ENCODE measurements at regions not wholly inside any gene's neighbourhood (a gene's known extent, or its start where the extent isn't known, plus 50 kb on each side); places are given as distances from the start of the nearest gene placed in this dataset.
"Not testable (repeated sequence)": the region's sequence is repeated elsewhere in the genome, so short reads cannot be mapped to it uniquely, and the experiment has no call there.

DNA sequence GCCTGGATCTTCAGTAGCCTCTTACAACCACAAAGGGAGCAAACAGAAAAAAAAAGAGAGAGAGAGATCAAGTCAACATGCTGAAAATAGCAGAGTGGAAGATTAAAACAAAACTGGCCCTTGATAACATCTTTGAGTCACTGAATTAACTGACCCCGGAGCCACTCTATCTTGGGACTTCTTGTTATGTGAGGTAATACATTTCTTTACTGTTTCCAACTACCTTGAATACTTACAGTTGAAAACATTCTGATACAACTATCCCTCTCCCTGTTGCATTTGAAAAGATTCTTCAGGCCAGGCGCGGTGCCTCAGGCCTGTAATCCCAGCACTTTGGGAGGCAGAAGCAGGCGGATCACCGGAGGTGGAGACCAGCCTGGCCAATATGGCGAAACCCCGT lies 208.1 kb downstream of the MEMO1 start:
- no peaks in the 10 kb centered on the region for H3K9me3 ChIP-seq
- CTCF ChIA-PET = interaction anchor here (0.6 kb wide), 2 partner anchors 65 to 355 kb away, joined by 4 read pairs; no protein-coding TSS in a partner anchor
- POLR2A ChIA-PET = no interaction called here
- 84% methylated on average over 7 of the region's 7 CpGs for WGBS (ENCODE audit: missing lambda C conversion rate)
- no peaks in the 10 kb centered on the region for H3K4me1 ChIP-seq
- ATAC-seq (no peak), DNase-seq (ENCODE audit: low read depth in 1 of 2, low spot score in 1 of 2) (no peak), FAIRE-seq (no peak)
- H3K4me2 ChIP-seq = no peak overlapping the region
- TF ChIP-seq, protein P1, sequence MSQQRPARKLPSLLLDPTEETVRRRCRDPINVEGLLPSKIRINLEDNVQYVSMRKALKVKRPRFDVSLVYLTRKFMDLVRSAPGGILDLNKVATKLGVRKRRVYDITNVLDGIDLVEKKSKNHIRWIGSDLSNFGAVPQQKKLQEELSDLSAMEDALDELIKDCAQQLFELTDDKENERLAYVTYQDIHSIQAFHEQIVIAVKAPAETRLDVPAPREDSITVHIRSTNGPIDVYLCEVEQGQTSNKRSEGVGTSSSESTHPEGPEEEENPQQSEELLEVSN (IDR thresholded peaks at IDR 0.05; ENCODE audit: borderline replicate concordance, low read depth) = no peak
- TF ChIP-seq, protein P2, sequence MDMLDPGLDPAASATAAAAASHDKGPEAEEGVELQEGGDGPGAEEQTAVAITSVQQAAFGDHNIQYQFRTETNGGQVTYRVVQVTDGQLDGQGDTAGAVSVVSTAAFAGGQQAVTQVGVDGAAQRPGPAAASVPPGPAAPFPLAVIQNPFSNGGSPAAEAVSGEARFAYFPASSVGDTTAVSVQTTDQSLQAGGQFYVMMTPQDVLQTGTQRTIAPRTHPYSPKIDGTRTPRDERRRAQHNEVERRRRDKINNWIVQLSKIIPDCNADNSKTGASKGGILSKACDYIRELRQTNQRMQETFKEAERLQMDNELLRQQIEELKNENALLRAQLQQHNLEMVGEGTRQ (IDR thresholded peaks at IDR 0.05) = no peak
- TF ChIP-seq RAD21 (conservative IDR thresholded peaks at IDR 0.05 in 1 of 2, IDR thresholded peaks at IDR 0.05 in 1 of 2) (no peak), RARB (CRISPR knock-in tag; IDR thresholded peaks at IDR 0.05) (no peak), FOSL2 (IDR thresholded peaks at IDR 0.05) (no peak), FOSL2 (CRISPR knock-in tag; IDR thresholded peaks at IDR 0.05) (no peak), ZSCAN20 (CRISPR knock-in tag; IDR thresholded peaks at IDR 0.05) (no peak), HOXA7 (CRISPR knock-in tag; IDR thresholded peaks at IDR 0.05) (no peak), JUNB (IDR thresholded peaks at IDR 0.05) (no peak), RFX5 (IDR thresholded peaks at IDR 0.05) (no peak), MAFK (IDR thresholded peaks at IDR 0.05; ENCODE audit: partially characterized antibody) (no peak), RCOR1 (IDR thresholded peaks at IDR 0.05; ENCODE audit: low read depth, low read length) (no peak)
- TF ChIP-seq, protein P3, sequence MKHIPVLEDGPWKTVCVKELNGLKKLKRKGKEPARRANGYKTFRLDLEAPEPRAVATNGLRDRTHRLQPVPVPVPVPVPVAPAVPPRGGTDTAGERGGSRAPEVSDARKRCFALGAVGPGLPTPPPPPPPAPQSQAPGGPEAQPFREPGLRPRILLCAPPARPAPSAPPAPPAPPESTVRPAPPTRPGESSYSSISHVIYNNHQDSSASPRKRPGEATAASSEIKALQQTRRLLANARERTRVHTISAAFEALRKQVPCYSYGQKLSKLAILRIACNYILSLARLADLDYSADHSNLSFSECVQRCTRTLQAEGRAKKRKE (CRISPR knock-in tag; IDR thresholded peaks at IDR 0.05; ENCODE audit: low read depth) = no peak
- TF ChIP-seq, protein P4, sequence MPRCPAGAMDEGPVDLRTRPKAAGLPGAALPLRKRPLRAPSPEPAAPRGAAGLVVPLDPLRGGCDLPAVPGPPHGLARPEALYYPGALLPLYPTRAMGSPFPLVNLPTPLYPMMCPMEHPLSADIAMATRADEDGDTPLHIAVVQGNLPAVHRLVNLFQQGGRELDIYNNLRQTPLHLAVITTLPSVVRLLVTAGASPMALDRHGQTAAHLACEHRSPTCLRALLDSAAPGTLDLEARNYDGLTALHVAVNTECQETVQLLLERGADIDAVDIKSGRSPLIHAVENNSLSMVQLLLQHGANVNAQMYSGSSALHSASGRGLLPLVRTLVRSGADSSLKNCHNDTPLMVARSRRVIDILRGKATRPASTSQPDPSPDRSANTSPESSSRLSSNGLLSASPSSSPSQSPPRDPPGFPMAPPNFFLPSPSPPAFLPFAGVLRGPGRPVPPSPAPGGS (IDR thresholded peaks at IDR 0.05) = no peak
- TF ChIP-seq, protein P5, sequence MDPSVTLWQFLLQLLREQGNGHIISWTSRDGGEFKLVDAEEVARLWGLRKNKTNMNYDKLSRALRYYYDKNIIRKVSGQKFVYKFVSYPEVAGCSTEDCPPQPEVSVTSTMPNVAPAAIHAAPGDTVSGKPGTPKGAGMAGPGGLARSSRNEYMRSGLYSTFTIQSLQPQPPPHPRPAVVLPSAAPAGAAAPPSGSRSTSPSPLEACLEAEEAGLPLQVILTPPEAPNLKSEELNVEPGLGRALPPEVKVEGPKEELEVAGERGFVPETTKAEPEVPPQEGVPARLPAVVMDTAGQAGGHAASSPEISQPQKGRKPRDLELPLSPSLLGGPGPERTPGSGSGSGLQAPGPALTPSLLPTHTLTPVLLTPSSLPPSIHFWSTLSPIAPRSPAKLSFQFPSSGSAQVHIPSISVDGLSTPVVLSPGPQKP (IDR thresholded peaks at IDR 0.05; ENCODE audit: low read depth, low read length) = no peak
- no peak overlapping the region for H3K4me3 ChIP-seq
- no peak overlapping the region for H3K27ac ChIP-seq

DNA sequence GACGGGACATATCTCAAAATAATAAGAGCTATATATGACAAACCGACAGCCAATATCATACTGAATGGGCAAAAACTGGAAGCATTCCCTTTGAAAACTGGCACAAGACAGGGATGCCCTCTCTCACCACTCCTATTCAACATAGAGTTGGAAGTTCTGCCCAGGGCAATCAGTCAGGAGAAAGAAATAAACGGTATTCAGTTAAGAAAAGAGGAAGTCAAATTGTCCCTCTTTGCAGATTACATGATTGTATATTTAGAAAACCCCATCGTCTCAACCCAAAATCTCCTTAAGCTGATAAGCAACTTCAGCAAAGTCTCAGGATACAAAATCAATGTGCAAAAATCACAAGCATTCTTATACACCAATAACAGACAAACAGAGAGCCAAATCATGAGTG lies 211.5 kb downstream of the MEMO1 start:
- H3K9me3 ChIP-seq; FAIRE-seq; POLR2A ChIA-PET; H3K4me3 ChIP-seq; H3K4me1 ChIP-seq; H3K27ac ChIP-seq; CTCF ChIA-PET; ATAC-seq; H3K4me2 ChIP-seq; DNase-seq (ENCODE audit: low read depth in 1 of 2, low spot score in 1 of 2): not testable (repeated sequence)
- WGBS (ENCODE audit: missing lambda C conversion rate) = 41% methylated on average over 4 of the region's 4 CpGs

DNA sequence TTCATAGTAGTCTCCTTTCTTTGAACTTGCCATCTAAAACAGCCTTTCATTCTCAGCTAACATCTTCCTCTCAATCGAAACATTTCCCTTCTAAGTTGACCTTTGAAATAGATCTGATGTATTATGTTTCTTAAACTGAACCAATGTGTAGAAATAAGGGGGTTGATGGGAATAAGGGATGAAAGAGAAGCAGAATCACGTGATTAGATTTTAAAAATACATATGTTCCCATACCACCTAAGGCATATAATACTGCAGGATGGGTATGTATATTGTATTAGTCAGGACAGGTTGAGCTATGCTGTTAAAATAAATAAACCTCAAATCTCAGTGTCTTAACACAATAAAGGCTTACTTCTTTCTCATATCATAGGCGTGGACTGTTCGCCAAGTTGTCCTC lies 207.5 kb upstream of the SRD5A2 start:
- Histone ChIP-seq H3K9me3 (no peaks in the 10 kb centered on the region), H3K4me2 (no peak overlapping the region), H3K4me1 (peaks cover 16% of the 10 kb centered on the region), H3K4me3 (no peak overlapping the region), H3K27ac (no peak overlapping the region)
- no peak for ATAC-seq
- POLR2A ChIA-PET = no interaction called here
- 57% methylated on average over 4 of the region's 4 CpGs for WGBS (ENCODE audit: missing lambda C conversion rate)
- TF ChIP-seq ESRRA (IDR thresholded peaks at IDR 0.05; ENCODE audit: borderline replicate concordance, low read length) = no peak
- no peak for TF ChIP-seq ZSCAN20 (CRISPR knock-in tag; IDR thresholded peaks at IDR 0.05)
- no peak for TF ChIP-seq HEYL (CRISPR knock-in tag; IDR thresholded peaks at IDR 0.05)
- TF ChIP-seq JUNB (IDR thresholded peaks at IDR 0.05) = no peak
- TF ChIP-seq RCOR1 (IDR thresholded peaks at IDR 0.05; ENCODE audit: low read depth, low read length) = no peak
- TF ChIP-seq, protein P6, sequence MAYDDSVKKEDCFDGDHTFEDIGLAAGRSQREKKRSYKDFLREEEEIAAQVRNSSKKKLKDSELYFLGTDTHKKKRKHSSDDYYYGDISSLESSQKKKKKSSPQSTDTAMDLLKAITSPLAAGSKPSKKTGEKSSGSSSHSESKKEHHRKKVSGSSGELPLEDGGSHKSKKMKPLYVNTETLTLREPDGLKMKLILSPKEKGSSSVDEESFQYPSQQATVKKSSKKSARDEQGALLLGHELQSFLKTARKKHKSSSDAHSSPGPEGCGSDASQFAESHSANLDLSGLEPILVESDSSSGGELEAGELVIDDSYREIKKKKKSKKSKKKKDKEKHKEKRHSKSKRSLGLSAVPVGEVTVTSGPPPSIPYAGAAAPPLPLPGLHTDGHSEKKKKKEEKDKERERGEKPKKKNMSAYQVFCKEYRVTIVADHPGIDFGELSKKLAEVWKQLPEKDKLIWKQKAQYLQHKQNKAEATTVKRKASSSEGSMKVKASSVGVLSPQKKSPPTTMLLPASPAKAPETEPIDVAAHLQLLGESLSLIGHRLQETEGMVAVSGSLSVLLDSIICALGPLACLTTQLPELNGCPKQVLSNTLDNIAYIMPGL (CRISPR knock-in tag; IDR thresholded peaks at IDR 0.05; ENCODE audit: borderline replicate concordance) = no peak
- no peak for TF ChIP-seq TP53 (CRISPR knock-in tag; IDR thresholded peaks at IDR 0.05)
- TF ChIP-seq SMC3 (IDR thresholded peaks at IDR 0.05) = no peak
- TF ChIP-seq HOXB5 (CRISPR knock-in tag; IDR thresholded peaks at IDR 0.05) = no peak
- TF ChIP-seq, protein P7, sequence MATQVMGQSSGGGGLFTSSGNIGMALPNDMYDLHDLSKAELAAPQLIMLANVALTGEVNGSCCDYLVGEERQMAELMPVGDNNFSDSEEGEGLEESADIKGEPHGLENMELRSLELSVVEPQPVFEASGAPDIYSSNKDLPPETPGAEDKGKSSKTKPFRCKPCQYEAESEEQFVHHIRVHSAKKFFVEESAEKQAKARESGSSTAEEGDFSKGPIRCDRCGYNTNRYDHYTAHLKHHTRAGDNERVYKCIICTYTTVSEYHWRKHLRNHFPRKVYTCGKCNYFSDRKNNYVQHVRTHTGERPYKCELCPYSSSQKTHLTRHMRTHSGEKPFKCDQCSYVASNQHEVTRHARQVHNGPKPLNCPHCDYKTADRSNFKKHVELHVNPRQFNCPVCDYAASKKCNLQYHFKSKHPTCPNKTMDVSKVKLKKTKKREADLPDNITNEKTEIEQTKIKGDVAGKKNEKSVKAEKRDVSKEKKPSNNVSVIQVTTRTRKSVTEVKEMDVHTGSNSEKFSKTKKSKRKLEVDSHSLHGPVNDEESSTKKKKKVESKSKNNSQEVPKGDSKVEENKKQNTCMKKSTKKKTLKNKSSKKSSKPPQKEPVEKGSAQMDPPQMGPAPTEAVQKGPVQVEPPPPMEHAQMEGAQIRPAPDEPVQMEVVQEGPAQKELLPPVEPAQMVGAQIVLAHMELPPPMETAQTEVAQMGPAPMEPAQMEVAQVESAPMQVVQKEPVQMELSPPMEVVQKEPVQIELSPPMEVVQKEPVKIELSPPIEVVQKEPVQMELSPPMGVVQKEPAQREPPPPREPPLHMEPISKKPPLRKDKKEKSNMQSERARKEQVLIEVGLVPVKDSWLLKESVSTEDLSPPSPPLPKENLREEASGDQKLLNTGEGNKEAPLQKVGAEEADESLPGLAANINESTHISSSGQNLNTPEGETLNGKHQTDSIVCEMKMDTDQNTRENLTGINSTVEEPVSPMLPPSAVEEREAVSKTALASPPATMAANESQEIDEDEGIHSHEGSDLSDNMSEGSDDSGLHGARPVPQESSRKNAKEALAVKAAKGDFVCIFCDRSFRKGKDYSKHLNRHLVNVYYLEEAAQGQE (IDR thresholded peaks at IDR 0.05) = no peak
- FAIRE-seq = no peak
- DNase-seq (ENCODE audit: low read depth in 1 of 2, low spot score in 1 of 2) = no peak
- CTCF ChIA-PET = no interaction called here

Measured in A549 (cell line).